Loucy (cell line): ENCODE measurements at regions not wholly inside any gene's neighbourhood (a gene's known extent, or its start where the extent isn't known, plus 50 kb on each side); places are given as distances from the start of the nearest gene placed in this dataset.

ENCODE experiments used
- H2AFZ ChIP-seq: fragments of 200-600 bp; sonication (generic); 2 replicates; pipeline ENCODE4 v1.6.0; 2016; ENCODE audit warnings: antibody characterized with exemption, mild to moderate bottlenecking, low read length, moderate library complexity
- H3F3A ChIP-seq: fragments of 200-600 bp; 2 replicates; pipeline ENCODE4 v1.6.0; 2016; ENCODE audit warnings: antibody characterized with exemption, low read depth, mild to moderate bottlenecking
- H3K27me3 ChIP-seq: fragments of 200-600 bp; sonication (generic); 2 replicates; pipeline ENCODE4 v1.6.1; 2014; ENCODE audit warnings: low read length, mild to moderate bottlenecking; ENCODE audit not compliant: insufficient read depth, poor library complexity, severe bottlenecking
- H3K36me3 ChIP-seq: fragments of 200-600 bp; sonication (generic); 2 replicates; pipeline ENCODE4 v1.6.1; 2016; ENCODE audit warnings: low read length; ENCODE audit not compliant: insufficient read depth
- H3K4me1 ChIP-seq: fragments of 200-600 bp; sonication (generic); 2 replicates; pipeline ENCODE4 v1.5.1; 2014; ENCODE audit warnings: low read length, mild to moderate bottlenecking; ENCODE audit not compliant: insufficient read depth, poor library complexity, severe bottlenecking
- H3K4me2 ChIP-seq: fragments of 200-600 bp; sonication (generic); 2 replicates; pipeline ENCODE4 v1.6.0; 2014; ENCODE audit warnings: antibody characterized with exemption, low read length, low read depth, mild to moderate bottlenecking; ENCODE audit not compliant: poor library complexity, severe bottlenecking
- H3K4me3 ChIP-seq: fragments of 200-600 bp; sonication (generic); 2 replicates; pipeline ENCODE4 v1.5.1; 2014; ENCODE audit warnings: low read length, mild to moderate bottlenecking, mixed read lengths; ENCODE audit not compliant: poor library complexity, severe bottlenecking
- H3K79me2 ChIP-seq: fragments of 200-600 bp; sonication (generic); 2 replicates; pipeline ENCODE4 v1.6.1; 2014; ENCODE audit warnings: low read length; ENCODE audit not compliant: insufficient read depth
- H3K9ac ChIP-seq: fragments of 200-600 bp; sonication (generic); 2 replicates; pipeline ENCODE4 v1.6.0; 2014; ENCODE audit warnings: mild to moderate bottlenecking, low read depth, low read length, moderate library complexity; ENCODE audit not compliant: poor library complexity, severe bottlenecking
- H3K9me2 ChIP-seq: fragments of 200-600 bp; sonication (generic); replicated peaks from 2 replicates; pipeline ENCODE4 v1.6.1; 2016; ENCODE audit warnings: low read depth, low read length, mixed read lengths
- H3K9me3 ChIP-seq: fragments of 200-600 bp; sonication (generic); 2 replicates; pipeline ENCODE4 v1.6.1; 2014; ENCODE audit warnings: mild to moderate bottlenecking, antibody characterized with exemption, low read length, low read depth; ENCODE audit not compliant: insufficient read depth
- H4K20me1 ChIP-seq: fragments of 200-600 bp; sonication (generic); 2 replicates; pipeline ENCODE4 v1.6.0; 2014; ENCODE audit warnings: antibody characterized with exemption, low read length, mild to moderate bottlenecking; ENCODE audit not compliant: insufficient read depth, poor library complexity, severe bottlenecking
- CTCF ChIP-seq: fragments of 200-600 bp; sonication (generic); conservative IDR thresholded peaks from 2 replicates; pipeline ENCODE4 v1.5.1; 2014; ENCODE audit warnings: mild to moderate bottlenecking, antibody characterized with exemption, low read length
- EZH2phosphoT487 ChIP-seq: fragments of 200-600 bp; IDR thresholded peaks from 2 replicates; pipeline ENCODE4 v1.6.1; 2018; ENCODE audit warnings: antibody characterized with exemption, mild to moderate bottlenecking, moderate library complexity, borderline replicate concordance

- H3K4me1 ChIP-seq, result peaks cover 2% of the 10 kb centered on the region
- no peaks in the 10 kb centered on the region for H3K36me3 ChIP-seq
- TF ChIP-seq CTCF (no peak), EZH2phosphoT487 (no peak)
- H3K4me3 ChIP-seq, result no peak overlapping the region
- no peaks in the 10 kb centered on the region for H3F3A ChIP-seq
- H4K20me1 ChIP-seq, result no peaks in the 10 kb centered on the region
- no peak overlapping the region for H2AFZ ChIP-seq
- H3K9me3 ChIP-seq, result no peaks in the 10 kb centered on the region
- no peak overlapping the region for H3K4me2 ChIP-seq
- H3K79me2 ChIP-seq, result no peaks in the 10 kb centered on the region
- no peaks in the 10 kb centered on the region for H3K9me2 ChIP-seq
- H3K9ac ChIP-seq, result no peak overlapping the region
- no peaks in the 10 kb centered on the region for H3K27me3 ChIP-seq
These were observed 50.9 kb upstream of the GALNT2 start for GRCh38 chr1:230016159-230016558.
